ENCODE measurements at regions not wholly inside any gene's neighbourhood (a gene's known extent, or its start where the extent isn't known, plus 50 kb on each side); places are given as distances from the start of the nearest gene placed in this dataset.

- TF ChIP-seq POLR2A (IDR thresholded peaks at IDR 0.05) (no peak), CTCF (IDR thresholded peaks at IDR 0.05) (no peak)
These were observed 375.1 kb downstream of the BUD13 start for GRCh38 chr11:116397602-116398084.
